ENCODE measurements at regions not wholly inside any gene's neighbourhood (a gene's known extent, or its start where the extent isn't known, plus 50 kb on each side); places are given as distances from the start of the nearest gene placed in this dataset.

DNA sequence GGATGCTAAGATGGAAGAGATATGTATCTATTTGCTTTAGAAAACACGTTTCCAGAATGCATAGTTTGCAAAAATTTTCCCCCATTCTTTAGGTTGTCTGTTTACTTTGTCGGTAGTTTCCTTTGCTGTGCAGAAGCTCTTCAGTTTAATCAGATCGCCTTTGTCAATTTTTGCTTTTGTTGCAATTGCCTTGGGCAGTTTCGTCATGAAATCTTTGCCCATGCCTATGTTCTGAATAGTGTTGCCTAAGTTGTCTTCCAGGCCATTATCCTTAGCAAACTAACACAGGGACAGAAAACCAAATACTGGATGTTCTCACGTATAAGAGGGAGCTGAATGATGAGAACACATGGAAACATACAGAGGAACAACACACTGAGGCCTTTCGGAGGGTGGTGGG, 454.2 kb upstream of the SLC35B3 start:
- no peak overlapping the region for H2AK5ac ChIP-seq (ENCODE audit: low read depth, low read length)
- H3K27me3 ChIP-seq (ENCODE audit: control insufficient read depth, insufficient read depth, low read length), result no peaks in the 10 kb centered on the region
- H3K4ac ChIP-seq (ENCODE audit: low read depth, low read length), result no peak overlapping the region
- H3K9ac ChIP-seq (ENCODE audit: low read depth, low read length), result no peak overlapping the region
- dilution Hi-C loops (cut with HindIII; ENCODE audit: low sequenced_read_pairs, unreplicated experiment), result no loop called here
- no peak overlapping the region for H4K91ac ChIP-seq (ENCODE audit: insufficient read depth, low read depth, low read length)
- H2BK15ac ChIP-seq (ENCODE audit: low read depth, low read length), result no peak overlapping the region
- no peaks in the 10 kb centered on the region for H3K79me1 ChIP-seq (ENCODE audit: low read depth in 1 of 2, low read length in 2 of 2)
- in situ Hi-C loops (cut with MboI; ENCODE audit: low sequenced_read_pairs), result no loop called here
- no TSS peak for BruUV-seq (replicated peaks)
- no peak overlapping the region for H3K56ac ChIP-seq (ENCODE audit: extremely low read depth, insufficient read depth, low read length)
- no peak overlapping the region for H3K27ac ChIP-seq (ENCODE audit: insufficient read depth, low read length)
- CTCF ChIA-PET, result no interaction called here
- no peak for TF ChIP-seq MAZ (IDR thresholded peaks at IDR 0.05; ENCODE audit: borderline replicate concordance, low read depth, low read length)
- TF ChIP-seq CHD1 (IDR thresholded peaks at IDR 0.05; ENCODE audit: low read depth, low read length), result no peak
- TF ChIP-seq ELK1 (IDR thresholded peaks at IDR 0.05; ENCODE audit: borderline replicate concordance, low read depth, low read length), result no peak
- peaks cover 5% of the 10 kb centered on the region for H3K9me3 ChIP-seq (ENCODE audit: control insufficient read depth, insufficient read depth, low read length)
- ATAC-seq (ENCODE audit: low read depth) (no peak), DNase-seq (no peak)
- H2BK120ac ChIP-seq (ENCODE audit: low read depth, low read length), result no peak overlapping the region
- H3K9me1 ChIP-seq (ENCODE audit: insufficient read depth, low read length), result no peaks in the 10 kb centered on the region
- 40% methylated on average over 1 of the region's 6 CpGs; no CpG with 5 or more reads in 1 of the 2 experiments for WGBS, 2 experiments (ENCODE audit: extremely low coverage in 2 of 2, insufficient read length in 1 of 2)
- no peak overlapping the region for H3K18ac ChIP-seq (ENCODE audit: low read depth, low read length)
- H3K14ac ChIP-seq (replicated peaks; ENCODE audit: low read depth, low read length), result no peak overlapping the region
- no peak overlapping the region for H2AFZ ChIP-seq (replicated peaks; ENCODE audit: low read length, poor library complexity)
- no peak overlapping the region for H4K8ac ChIP-seq (ENCODE audit: low read depth in 2 of 2, low read length in 2 of 2)
- no peaks in the 10 kb centered on the region for H3K36me3 ChIP-seq (ENCODE audit: control insufficient read depth, insufficient read depth, low read length)
- H2BK5ac ChIP-seq (ENCODE audit: low read depth, low read length, poor library complexity, severe bottlenecking), result no peak overlapping the region
- no peaks in the 10 kb centered on the region for H3K4me1 ChIP-seq (ENCODE audit: control insufficient read depth, insufficient read depth, low read length)
- H4K5ac ChIP-seq (ENCODE audit: low read depth, low read length), result no peak overlapping the region
- H2AK9ac ChIP-seq (replicated peaks; ENCODE audit: low read depth, low read length, poor library complexity), result no peak overlapping the region
- H4K20me1 ChIP-seq (ENCODE audit: insufficient read depth, low read length), result no peaks in the 10 kb centered on the region
- POLR2A ChIA-PET (ENCODE audit: unreplicated experiment), result no interaction called here
- no peak overlapping the region for H3K4me2 ChIP-seq (ENCODE audit: low read depth, low read length)
- intact Hi-C loops (cut with micrococcal nuclease), result no loop called here
- H3K4me3 ChIP-seq (ENCODE audit: insufficient read depth, low read depth, low read length), result no peak overlapping the region
- no peak overlapping the region for H2BK20ac ChIP-seq (ENCODE audit: low read depth, low read length)
- H3K23ac ChIP-seq (ENCODE audit: low read depth, low read length), result no peak overlapping the region
